ENCODE measurements at regions not wholly inside any gene's neighbourhood (a gene's known extent, or its start where the extent isn't known, plus 50 kb on each side); places are given as distances from the start of the nearest gene placed in this dataset.
"Not testable (repeated sequence)": the region's sequence is repeated elsewhere in the genome, so short reads cannot be mapped to it uniquely, and the experiment has no call there.

DNA sequence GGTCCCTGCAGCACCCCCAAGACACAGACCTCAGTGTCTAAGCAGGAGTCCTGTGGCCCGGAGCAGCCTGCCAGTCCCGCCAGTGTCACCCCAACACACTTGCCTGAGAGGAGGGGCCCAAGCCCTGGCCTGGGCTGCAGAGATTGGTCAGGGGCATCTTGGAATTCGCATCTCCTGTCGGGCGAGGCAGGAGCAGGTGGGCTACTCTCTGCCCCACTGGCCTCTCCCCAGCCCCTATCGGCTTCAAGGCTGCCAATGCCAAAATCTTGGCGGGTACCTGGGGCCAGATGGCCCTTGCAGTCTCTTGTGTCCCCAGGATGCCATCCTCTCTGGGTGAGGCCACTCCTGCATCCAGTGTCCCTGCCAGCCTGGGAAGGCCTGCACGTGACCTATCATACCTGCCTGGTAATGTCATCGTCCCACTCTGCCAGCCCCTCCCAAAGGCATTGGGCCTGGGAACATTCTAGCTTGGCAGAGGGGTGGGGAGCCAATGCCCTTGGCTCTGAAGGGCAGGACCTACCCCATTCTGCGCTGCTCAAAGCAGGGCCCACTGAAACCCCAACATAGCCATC lies 304.6 kb downstream of the CCDC74A start:
- H3K27ac ChIP-seq (ENCODE audit: insufficient read depth, low read length, poor library complexity, severe bottlenecking); H3K36me3 ChIP-seq (ENCODE audit: control insufficient read depth, insufficient read depth, low read length); H3K9me3 ChIP-seq (ENCODE audit: control insufficient read depth, low read length); H3K27me3 ChIP-seq (replicated peaks; ENCODE audit: control insufficient read depth, insufficient read depth, low read length, poor library complexity, severe bottlenecking); H3K4me1 ChIP-seq (ENCODE audit: control insufficient read depth, insufficient read depth, low read length, poor library complexity, severe bottlenecking); DNase-seq; H3K4me3 ChIP-seq (ENCODE audit: insufficient read depth, low read depth, low read length, poor library complexity, severe bottlenecking): not testable (repeated sequence)

DNA sequence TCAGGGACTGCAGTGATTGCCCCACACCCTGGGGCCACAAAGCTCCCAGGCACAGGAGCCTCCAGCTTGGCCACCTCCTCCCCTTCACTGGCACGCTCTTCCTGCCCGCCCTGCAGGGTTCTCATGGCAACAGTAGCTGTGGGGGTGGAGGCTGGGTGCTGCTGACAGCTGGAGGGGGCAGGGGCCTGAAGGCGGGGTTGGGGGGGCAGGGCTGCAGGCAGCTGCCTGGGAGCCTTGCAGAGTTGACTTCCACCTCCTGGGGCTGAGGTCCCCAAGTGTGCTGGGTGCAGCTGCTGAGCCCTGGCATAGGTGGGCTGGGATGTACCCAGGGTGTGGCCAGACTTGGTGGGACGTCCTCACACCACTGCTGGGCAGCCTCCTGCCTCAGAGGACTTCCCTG lies 305.2 kb downstream of the CCDC74A start:
- not testable (repeated sequence) for H3K27me3 ChIP-seq (replicated peaks; ENCODE audit: control insufficient read depth, insufficient read depth, low read length, poor library complexity, severe bottlenecking); H3K9me3 ChIP-seq (ENCODE audit: control insufficient read depth, low read length); H3K4me1 ChIP-seq (ENCODE audit: control insufficient read depth, insufficient read depth, low read length, poor library complexity, severe bottlenecking); DNase-seq; H3K4me3 ChIP-seq (ENCODE audit: insufficient read depth, low read depth, low read length, poor library complexity, severe bottlenecking); H3K36me3 ChIP-seq (ENCODE audit: control insufficient read depth, insufficient read depth, low read length); H3K27ac ChIP-seq (ENCODE audit: insufficient read depth, low read length, poor library complexity, severe bottlenecking)

DNA sequence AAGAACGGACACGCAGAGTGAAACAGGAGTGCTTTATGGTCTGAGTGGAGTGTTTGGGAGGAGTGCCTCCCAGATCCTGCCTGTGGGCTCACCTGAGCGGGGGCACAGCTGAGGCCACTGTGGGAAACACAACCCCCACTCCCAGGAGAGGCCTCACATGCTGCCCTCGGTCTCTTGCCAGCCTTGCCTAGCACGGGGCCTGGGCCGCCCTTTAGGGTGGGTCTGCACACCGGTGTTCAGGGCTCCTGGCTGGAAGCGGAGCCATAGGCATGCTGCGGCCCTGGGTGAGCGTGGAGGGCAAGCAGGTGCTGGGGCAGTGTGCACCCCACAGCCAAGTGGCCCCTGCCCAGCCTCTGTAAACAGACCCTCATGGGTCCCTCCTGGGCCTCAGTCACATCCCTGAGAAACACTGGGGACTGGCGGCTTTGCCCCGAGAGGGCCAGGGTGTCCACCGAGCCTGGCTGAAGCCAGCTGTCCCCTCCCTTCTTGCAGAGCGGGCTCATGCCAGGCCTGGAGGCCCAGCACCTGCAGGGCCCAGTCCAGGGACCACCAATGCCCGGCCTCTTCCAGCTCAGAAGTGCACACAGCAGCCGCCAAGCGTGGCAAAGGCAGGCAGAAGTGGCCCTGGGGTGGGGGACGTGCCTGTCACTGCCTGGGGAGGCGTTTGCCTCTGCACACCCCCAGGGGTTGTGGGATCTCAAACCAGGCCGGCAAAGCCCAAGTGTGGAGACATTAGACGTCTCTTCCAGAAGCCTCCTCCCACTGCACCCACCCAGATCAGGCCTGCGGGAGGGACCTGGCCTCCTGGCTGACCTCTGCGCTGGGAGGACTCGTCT lies 305.9 kb downstream of the CCDC74A start:
- H3K27ac ChIP-seq (ENCODE audit: insufficient read depth, low read length, poor library complexity, severe bottlenecking); H3K27me3 ChIP-seq (replicated peaks; ENCODE audit: control insufficient read depth, insufficient read depth, low read length, poor library complexity, severe bottlenecking); H3K36me3 ChIP-seq (ENCODE audit: control insufficient read depth, insufficient read depth, low read length): not testable (repeated sequence)

DNA sequence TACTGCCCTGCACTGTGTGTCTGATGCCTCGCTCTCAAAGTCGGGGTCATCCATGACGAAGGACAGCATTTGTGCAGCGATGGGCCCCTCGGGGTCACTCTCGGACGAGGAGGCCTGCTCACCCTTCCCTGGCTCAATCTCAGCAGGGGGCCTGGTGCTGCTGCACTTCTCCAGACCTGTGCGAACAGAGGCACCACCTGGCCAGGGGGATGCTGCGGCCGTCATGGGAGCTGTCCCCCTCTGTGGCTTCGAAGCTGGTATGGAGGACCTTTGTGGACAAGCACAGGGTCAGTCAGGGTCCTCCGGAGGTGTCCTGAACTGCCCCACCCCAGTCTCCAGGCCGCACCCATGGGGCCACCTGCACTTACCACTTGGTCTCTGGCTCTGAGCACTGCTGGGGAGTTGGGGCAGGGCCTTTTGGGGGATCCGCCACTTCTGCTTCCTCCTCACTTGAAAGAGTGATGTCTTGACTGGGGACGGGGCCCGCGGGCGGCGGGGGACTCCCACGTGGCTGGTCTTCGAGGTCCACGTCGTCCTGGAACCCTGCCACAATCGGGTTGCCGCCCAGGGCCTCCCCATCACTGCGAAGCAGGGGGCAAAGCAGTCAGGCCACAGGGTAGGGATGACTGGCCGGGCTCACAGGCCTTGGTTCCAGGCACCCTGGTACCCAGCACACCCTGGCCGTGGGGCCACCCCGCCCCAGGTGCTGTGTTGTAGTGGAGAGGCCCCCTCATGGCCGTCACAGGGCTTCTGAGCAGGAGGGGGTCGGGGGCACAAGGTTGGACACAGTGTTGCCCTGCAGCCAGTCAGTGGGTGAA lies 306.7 kb downstream of the CCDC74A start:
- DNase-seq; H3K36me3 ChIP-seq (ENCODE audit: control insufficient read depth, insufficient read depth, low read length); H3K9me3 ChIP-seq (ENCODE audit: control insufficient read depth, low read length); H3K27ac ChIP-seq (ENCODE audit: insufficient read depth, low read length, poor library complexity, severe bottlenecking); H3K4me3 ChIP-seq (ENCODE audit: insufficient read depth, low read depth, low read length, poor library complexity, severe bottlenecking); H3K4me1 ChIP-seq (ENCODE audit: control insufficient read depth, insufficient read depth, low read length, poor library complexity, severe bottlenecking); H3K27me3 ChIP-seq (replicated peaks; ENCODE audit: control insufficient read depth, insufficient read depth, low read length, poor library complexity, severe bottlenecking): not testable (repeated sequence)

More for the DNA sequence above, 305.9 kb downstream of the CCDC74A start:
- not testable (repeated sequence) for DNase-seq; H3K4me1 ChIP-seq (ENCODE audit: control insufficient read depth, insufficient read depth, low read length, poor library complexity, severe bottlenecking); H3K9me3 ChIP-seq (ENCODE audit: control insufficient read depth, low read length); H3K4me3 ChIP-seq (ENCODE audit: insufficient read depth, low read depth, low read length, poor library complexity, severe bottlenecking)

DNA sequence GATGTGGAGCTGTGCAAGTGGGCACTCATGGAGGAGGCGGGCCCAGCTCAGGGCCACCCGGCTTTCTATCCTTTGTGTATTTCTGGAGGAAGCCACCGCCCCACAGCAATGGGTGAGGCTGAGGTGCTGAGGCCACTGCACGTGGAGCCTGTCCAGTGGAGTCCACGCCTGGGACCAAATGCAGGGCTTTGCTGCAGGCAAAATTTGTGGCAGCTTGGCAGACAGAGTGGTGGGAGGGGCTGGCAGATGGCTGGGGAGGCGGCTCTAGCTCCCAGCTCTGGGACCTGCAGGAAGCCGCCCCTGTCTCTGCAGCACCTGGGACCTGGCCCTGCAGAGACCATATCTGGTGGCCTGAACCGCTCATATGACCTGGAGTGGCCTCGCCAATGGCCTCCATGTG lies 307.3 kb downstream of the CCDC74A start:
- not testable (repeated sequence) for H3K4me1 ChIP-seq (ENCODE audit: control insufficient read depth, insufficient read depth, low read length, poor library complexity, severe bottlenecking); H3K9me3 ChIP-seq (ENCODE audit: control insufficient read depth, low read length); H3K27me3 ChIP-seq (replicated peaks; ENCODE audit: control insufficient read depth, insufficient read depth, low read length, poor library complexity, severe bottlenecking); H3K36me3 ChIP-seq (ENCODE audit: control insufficient read depth, insufficient read depth, low read length); DNase-seq; H3K4me3 ChIP-seq (ENCODE audit: insufficient read depth, low read depth, low read length, poor library complexity, severe bottlenecking); H3K27ac ChIP-seq (ENCODE audit: insufficient read depth, low read length, poor library complexity, severe bottlenecking)

DNA sequence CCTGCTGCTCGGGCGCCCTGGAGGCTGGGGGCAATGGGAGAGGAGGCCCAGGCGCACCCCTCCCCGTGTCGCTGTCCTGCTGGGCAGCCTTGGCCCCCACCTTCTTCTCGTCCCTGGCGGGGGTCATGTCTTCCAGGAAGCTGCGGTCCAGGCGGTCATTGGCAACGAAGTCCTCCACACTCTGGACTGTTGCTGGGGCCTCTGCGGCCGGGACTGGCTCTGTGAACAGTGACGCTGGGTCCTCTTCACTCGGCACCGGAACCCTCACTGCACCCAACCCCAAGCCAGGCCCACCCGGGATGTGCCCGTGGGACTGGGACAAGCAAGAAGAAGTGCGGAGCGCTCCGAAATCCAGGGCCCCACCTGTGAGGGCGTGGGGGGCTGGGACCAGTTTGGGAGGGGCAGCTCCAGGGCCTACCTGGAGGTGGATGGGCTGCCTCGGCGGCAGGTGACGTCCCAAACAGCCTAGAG lies 308.0 kb downstream of the CCDC74A start:
- no peaks in the 10 kb centered on the region for H3K36me3 ChIP-seq (ENCODE audit: control insufficient read depth, insufficient read depth, low read length)
- DNase-seq, result no peak
- H3K4me3 ChIP-seq (ENCODE audit: insufficient read depth, low read depth, low read length, poor library complexity, severe bottlenecking), result no peak overlapping the region
- H3K27ac ChIP-seq (ENCODE audit: insufficient read depth, low read length, poor library complexity, severe bottlenecking), result no peak overlapping the region
- H3K27me3 ChIP-seq (replicated peaks; ENCODE audit: control insufficient read depth, insufficient read depth, low read length, poor library complexity, severe bottlenecking), result no peaks in the 10 kb centered on the region
- no peaks in the 10 kb centered on the region for H3K9me3 ChIP-seq (ENCODE audit: control insufficient read depth, low read length)
- H3K4me1 ChIP-seq (ENCODE audit: control insufficient read depth, insufficient read depth, low read length, poor library complexity, severe bottlenecking), result no peaks in the 10 kb centered on the region

DNA sequence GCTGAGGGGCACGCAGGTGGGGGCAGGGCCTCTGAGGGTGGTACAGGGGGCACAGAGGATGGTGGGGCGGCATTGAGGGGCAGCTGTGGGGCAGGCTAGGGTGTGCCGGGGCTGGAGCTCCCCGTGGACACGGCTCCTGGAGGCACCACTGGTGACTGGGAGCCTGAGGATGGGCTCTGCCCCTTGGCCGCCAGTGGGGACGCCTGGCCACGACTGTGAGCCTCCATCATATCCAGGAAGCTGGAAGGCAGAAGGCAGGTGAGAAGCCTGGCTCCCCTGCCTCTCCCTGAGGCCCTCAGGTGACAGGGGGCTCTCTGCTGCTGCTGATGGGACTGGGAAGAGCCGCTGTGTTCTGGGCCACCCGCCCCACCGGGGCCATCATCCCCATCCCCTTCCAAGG lies 308.4 kb downstream of the CCDC74A start:
- H3K4me1 ChIP-seq (ENCODE audit: control insufficient read depth, insufficient read depth, low read length, poor library complexity, severe bottlenecking); H3K9me3 ChIP-seq (ENCODE audit: control insufficient read depth, low read length); H3K27me3 ChIP-seq (replicated peaks; ENCODE audit: control insufficient read depth, insufficient read depth, low read length, poor library complexity, severe bottlenecking); H3K36me3 ChIP-seq (ENCODE audit: control insufficient read depth, insufficient read depth, low read length); DNase-seq; H3K4me3 ChIP-seq (ENCODE audit: insufficient read depth, low read depth, low read length, poor library complexity, severe bottlenecking); H3K27ac ChIP-seq (ENCODE audit: insufficient read depth, low read length, poor library complexity, severe bottlenecking): not testable (repeated sequence)

DNA sequence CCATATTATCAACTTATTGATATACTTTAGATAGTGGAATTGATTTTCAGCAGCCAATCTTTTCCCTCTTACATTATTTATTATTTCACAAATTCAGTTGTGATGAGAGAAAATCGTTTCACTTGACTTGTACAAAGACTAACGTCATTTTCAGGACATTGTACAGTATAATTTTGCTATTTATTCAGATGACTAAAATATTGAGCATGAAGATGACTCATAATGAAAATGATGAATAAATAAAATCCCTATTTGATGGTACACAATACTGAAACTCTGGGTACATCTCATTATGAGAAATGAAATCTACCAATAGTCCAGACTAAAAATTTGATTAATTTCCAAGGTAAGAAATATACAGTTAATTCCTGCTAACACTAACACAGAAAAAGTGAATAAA lies 316.4 kb downstream of the CCDC74A start:
- H3K4me1 ChIP-seq (ENCODE audit: control insufficient read depth, insufficient read depth, low read length, poor library complexity, severe bottlenecking); H3K9me3 ChIP-seq (ENCODE audit: control insufficient read depth, low read length); H3K27me3 ChIP-seq (replicated peaks; ENCODE audit: control insufficient read depth, insufficient read depth, low read length, poor library complexity, severe bottlenecking); H3K36me3 ChIP-seq (ENCODE audit: control insufficient read depth, insufficient read depth, low read length); H3K27ac ChIP-seq (ENCODE audit: insufficient read depth, low read length, poor library complexity, severe bottlenecking); DNase-seq; H3K4me3 ChIP-seq (ENCODE audit: insufficient read depth, low read depth, low read length, poor library complexity, severe bottlenecking): not testable (repeated sequence)

DNA sequence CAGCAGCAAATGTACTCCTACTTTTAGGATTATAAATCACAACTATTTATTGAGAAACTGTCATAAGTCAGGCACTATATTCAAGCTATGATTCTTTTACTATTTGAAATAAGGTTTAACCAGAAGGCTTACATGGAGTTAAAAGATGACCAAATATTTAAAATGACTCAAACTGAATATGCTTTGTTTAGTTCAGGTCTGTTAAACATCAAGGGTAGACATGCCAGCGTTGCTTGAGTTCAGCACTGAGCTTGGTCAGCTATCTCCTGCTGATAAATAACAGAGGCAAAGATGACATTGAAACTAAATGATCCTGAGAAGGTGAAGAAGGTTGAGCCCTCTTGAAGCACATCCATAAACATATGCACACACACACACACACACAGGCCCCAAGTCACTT lies 305.6 kb downstream of the ANKRD30BL start:
- not testable (repeated sequence) for H3K27me3 ChIP-seq (replicated peaks; ENCODE audit: control insufficient read depth, insufficient read depth, low read length, poor library complexity, severe bottlenecking); H3K27ac ChIP-seq (ENCODE audit: insufficient read depth, low read length, poor library complexity, severe bottlenecking); H3K4me1 ChIP-seq (ENCODE audit: control insufficient read depth, insufficient read depth, low read length, poor library complexity, severe bottlenecking); H3K9me3 ChIP-seq (ENCODE audit: control insufficient read depth, low read length); H3K36me3 ChIP-seq (ENCODE audit: control insufficient read depth, insufficient read depth, low read length); H3K4me3 ChIP-seq (ENCODE audit: insufficient read depth, low read depth, low read length, poor library complexity, severe bottlenecking); DNase-seq

DNA sequence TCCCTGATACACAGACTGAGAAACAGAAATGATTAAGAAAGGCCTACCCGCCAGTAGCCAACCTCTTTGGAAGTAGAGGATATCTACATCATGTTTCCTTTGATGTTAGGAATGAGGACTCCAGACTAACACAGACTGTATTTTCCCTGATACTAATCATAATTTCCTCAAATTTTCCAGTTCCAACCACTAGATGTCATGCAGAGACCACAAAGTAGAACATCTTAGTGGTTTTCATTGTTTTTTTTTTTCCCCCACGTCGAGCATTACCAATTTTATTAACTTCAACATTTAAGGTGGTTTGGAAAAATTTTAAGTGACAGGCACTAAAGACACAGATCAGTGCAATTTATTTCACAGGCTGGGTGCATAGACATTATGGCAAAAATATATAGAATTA lies 303.6 kb downstream of the ANKRD30BL start:
- H3K9me3 ChIP-seq (ENCODE audit: control insufficient read depth, low read length); H3K4me3 ChIP-seq (ENCODE audit: insufficient read depth, low read depth, low read length, poor library complexity, severe bottlenecking); H3K27ac ChIP-seq (ENCODE audit: insufficient read depth, low read length, poor library complexity, severe bottlenecking); H3K36me3 ChIP-seq (ENCODE audit: control insufficient read depth, insufficient read depth, low read length); H3K27me3 ChIP-seq (replicated peaks; ENCODE audit: control insufficient read depth, insufficient read depth, low read length, poor library complexity, severe bottlenecking); H3K4me1 ChIP-seq (ENCODE audit: control insufficient read depth, insufficient read depth, low read length, poor library complexity, severe bottlenecking); DNase-seq: not testable (repeated sequence)

Measured in effector memory CD4-positive, alpha-beta T cell (primary cell).